ENCODE measurements at regions not wholly inside any gene's neighbourhood (a gene's known extent, or its start where the extent isn't known, plus 50 kb on each side); places are given as distances from the start of the nearest gene placed in this dataset.

DNA sequence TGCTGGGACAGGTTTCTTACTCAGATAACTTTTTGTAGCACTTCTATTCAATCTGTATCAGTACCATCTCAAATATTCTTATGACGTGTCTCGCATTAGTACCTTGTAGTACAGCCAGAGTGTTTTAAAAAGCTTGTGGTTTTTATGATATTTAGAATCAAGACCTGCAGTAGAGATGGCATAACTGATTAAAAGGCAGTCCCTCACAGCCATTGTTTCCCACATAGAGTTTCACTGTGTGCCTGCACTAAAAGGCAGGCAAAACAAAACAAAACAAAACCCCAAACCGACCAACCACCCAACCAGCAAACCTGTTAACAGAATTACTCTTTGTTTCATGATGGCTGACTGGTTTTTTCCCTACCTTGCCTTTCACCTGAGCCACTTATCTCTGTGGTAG lies 221.3 kb upstream of the DGKB start:
- Mint-ChIP-seq H3K27ac (ENCODE audit: unreplicated experiment) (no peak overlapping the region), H3K36me3 (ENCODE audit: insufficient read depth, unreplicated experiment) (no peaks in the 10 kb centered on the region), H3K4me3 (ENCODE audit: unreplicated experiment) (no peak overlapping the region), H3K4me1 (ENCODE audit: low read depth, unreplicated experiment) (peaks cover 9% of the 10 kb centered on the region), H3K27me3 (ENCODE audit: insufficient read depth, unreplicated experiment) (no peaks in the 10 kb centered on the region), H3K9me3 (ENCODE audit: unreplicated experiment) (peaks cover 28% of the 10 kb centered on the region)
- no peaks in the 10 kb centered on the region for H3K9me3 ChIP-seq
- TF ChIP-seq, protein P1, sequence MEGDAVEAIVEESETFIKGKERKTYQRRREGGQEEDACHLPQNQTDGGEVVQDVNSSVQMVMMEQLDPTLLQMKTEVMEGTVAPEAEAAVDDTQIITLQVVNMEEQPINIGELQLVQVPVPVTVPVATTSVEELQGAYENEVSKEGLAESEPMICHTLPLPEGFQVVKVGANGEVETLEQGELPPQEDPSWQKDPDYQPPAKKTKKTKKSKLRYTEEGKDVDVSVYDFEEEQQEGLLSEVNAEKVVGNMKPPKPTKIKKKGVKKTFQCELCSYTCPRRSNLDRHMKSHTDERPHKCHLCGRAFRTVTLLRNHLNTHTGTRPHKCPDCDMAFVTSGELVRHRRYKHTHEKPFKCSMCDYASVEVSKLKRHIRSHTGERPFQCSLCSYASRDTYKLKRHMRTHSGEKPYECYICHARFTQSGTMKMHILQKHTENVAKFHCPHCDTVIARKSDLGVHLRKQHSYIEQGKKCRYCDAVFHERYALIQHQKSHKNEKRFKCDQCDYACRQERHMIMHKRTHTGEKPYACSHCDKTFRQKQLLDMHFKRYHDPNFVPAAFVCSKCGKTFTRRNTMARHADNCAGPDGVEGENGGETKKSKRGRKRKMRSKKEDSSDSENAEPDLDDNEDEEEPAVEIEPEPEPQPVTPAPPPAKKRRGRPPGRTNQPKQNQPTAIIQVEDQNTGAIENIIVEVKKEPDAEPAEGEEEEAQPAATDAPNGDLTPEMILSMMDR (IDR thresholded peaks at IDR 0.05; ENCODE audit: insufficient read depth in 1 of 2, low read depth in 1 of 2, low read length in 1 of 2, severe bottlenecking in 1 of 2, unreplicated experiment in 1 of 2) = no peak
- no peaks in the 10 kb centered on the region for H3K27me3 ChIP-seq (replicated peaks; ENCODE audit: control insufficient read depth, insufficient read depth, low read length)
- no TSS peak for BruUV-seq (replicated peaks)
- H3K4me3 ChIP-seq (ENCODE audit: low read depth, low read length) = no peak overlapping the region
- intact Hi-C loops (cut with micrococcal nuclease; ENCODE audit: unreplicated experiment) = no loop called here
- ChIA-PET CTCF (no interaction called here), POLR2A (no interaction called here)
- no peak for DNase-seq
- H3K36me3 ChIP-seq (ENCODE audit: control insufficient read depth, insufficient read depth, low read length) = no peaks in the 10 kb centered on the region
- peaks cover 10% of the 10 kb centered on the region; the same call in 1 of the 2 replicates for H3K4me1 ChIP-seq

DNA sequence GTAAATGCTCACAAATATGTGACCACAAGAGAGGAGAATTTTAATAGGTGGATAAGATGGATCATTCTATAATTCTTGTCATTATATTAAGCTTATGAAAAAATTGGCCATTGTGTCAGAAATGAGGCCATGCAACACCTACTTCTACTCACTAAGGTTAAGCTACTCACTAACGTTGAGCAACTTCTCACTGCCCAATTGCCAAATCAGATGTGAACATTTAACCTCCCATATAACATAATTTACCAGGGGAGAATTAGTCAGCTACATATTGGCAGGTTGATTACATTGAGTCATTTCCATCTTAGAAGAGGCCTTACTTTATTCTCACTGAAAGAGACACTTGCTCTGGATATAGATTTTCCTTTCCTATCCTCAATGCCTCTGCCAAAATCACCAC lies 211.2 kb upstream of the DGKB start:
- Histone ChIP-seq H3K4me1 (no peaks in the 10 kb centered on the region), H3K36me3 (ENCODE audit: control insufficient read depth, insufficient read depth, low read length) (no peaks in the 10 kb centered on the region), H3K4me3 (ENCODE audit: low read depth, low read length) (no peak overlapping the region), H3K27me3 (replicated peaks; ENCODE audit: control insufficient read depth, insufficient read depth, low read length) (no peaks in the 10 kb centered on the region), H3K9me3 (no peaks in the 10 kb centered on the region; the same call in 1 of the 2 replicates)
- no peak overlapping the region for H3K27ac Mint-ChIP-seq (ENCODE audit: unreplicated experiment)
- H3K27me3 Mint-ChIP-seq (ENCODE audit: insufficient read depth, unreplicated experiment) = no peaks in the 10 kb centered on the region
- no peak overlapping the region for H3K4me3 Mint-ChIP-seq (ENCODE audit: unreplicated experiment)
- TF ChIP-seq, protein P1 (IDR thresholded peaks at IDR 0.05; ENCODE audit: insufficient read depth in 1 of 2, low read depth in 1 of 2, low read length in 1 of 2, severe bottlenecking in 1 of 2, unreplicated experiment in 1 of 2) = no peak
- ChIA-PET CTCF (no interaction called here), POLR2A (no interaction called here)
- intact Hi-C loops (cut with micrococcal nuclease; ENCODE audit: unreplicated experiment) = no loop called here
- no TSS peak for BruUV-seq (replicated peaks)
- no peaks in the 10 kb centered on the region for H3K36me3 Mint-ChIP-seq (ENCODE audit: insufficient read depth, unreplicated experiment)
- no peak for DNase-seq
- H3K4me1 Mint-ChIP-seq (ENCODE audit: low read depth, unreplicated experiment) = no peaks in the 10 kb centered on the region
- H3K9me3 Mint-ChIP-seq (ENCODE audit: unreplicated experiment) = no peaks in the 10 kb centered on the region

DNA sequence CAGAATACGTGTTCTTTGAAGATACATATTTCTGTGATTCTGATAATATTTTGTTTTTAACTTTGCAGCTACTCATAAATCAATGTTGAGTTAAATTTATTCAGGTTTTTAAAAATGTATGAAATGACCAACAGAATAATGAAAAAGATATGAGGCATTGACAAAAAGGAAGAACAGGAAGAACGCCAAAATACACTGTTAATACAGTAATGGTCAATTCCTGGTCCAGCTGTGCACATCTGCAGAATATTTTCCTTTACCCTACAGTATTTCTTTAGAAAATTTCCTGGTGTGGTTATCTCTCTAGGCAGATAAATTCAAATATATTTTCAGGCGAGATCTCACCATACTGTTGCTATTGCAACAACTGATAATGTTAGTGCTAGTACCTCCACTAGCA lies 203.2 kb upstream of the DGKB start:
- DNase-seq = no peak
- H3K36me3 Mint-ChIP-seq (ENCODE audit: insufficient read depth, unreplicated experiment) = no peaks in the 10 kb centered on the region
- no peak overlapping the region for H3K4me3 Mint-ChIP-seq (ENCODE audit: unreplicated experiment)
- H3K4me1 Mint-ChIP-seq (ENCODE audit: low read depth, unreplicated experiment) = no peaks in the 10 kb centered on the region
- ChIA-PET CTCF (no interaction called here), POLR2A (no interaction called here)
- H3K9me3 Mint-ChIP-seq (ENCODE audit: unreplicated experiment) = no peaks in the 10 kb centered on the region
- H3K9me3 ChIP-seq = no peaks in the 10 kb centered on the region; the same call in 1 of the 2 replicates
- no peak overlapping the region for H3K27ac Mint-ChIP-seq (ENCODE audit: unreplicated experiment)
- H3K4me3 ChIP-seq (ENCODE audit: low read depth, low read length) = no peak overlapping the region
- intact Hi-C loops (cut with micrococcal nuclease; ENCODE audit: unreplicated experiment) = no loop called here
- no peaks in the 10 kb centered on the region for H3K27me3 Mint-ChIP-seq (ENCODE audit: insufficient read depth, unreplicated experiment)
- H3K4me1 ChIP-seq = no peaks in the 10 kb centered on the region
- no peaks in the 10 kb centered on the region for H3K36me3 ChIP-seq (ENCODE audit: control insufficient read depth, insufficient read depth, low read length)
- TF ChIP-seq, protein P1 (IDR thresholded peaks at IDR 0.05; ENCODE audit: insufficient read depth in 1 of 2, low read depth in 1 of 2, low read length in 1 of 2, severe bottlenecking in 1 of 2, unreplicated experiment in 1 of 2) = no peak
- BruUV-seq (replicated peaks) = no TSS peak
- H3K27me3 ChIP-seq (replicated peaks; ENCODE audit: control insufficient read depth, insufficient read depth, low read length) = no peaks in the 10 kb centered on the region

Measured in Caco-2 (cell line).